Mucosa of rectum (tissue), 2 donors: ENCODE measurements at regions not wholly inside any gene's neighbourhood (a gene's known extent, or its start where the extent isn't known, plus 50 kb on each side); places are given as distances from the start of the nearest gene placed in this dataset.
A peak's percentile ranks its signal among the peaks of the same experiment; 100 is the strongest.

Experiments
- H3K27ac ChIP-seq, 2 donors: one replicate each; pipeline ENCODE4 v1.7.0; 2013; ENCODE audit warnings: inconsistent platforms in 2 of 2, low read depth in 2 of 2, low read length in 2 of 2
- H3K27me3 ChIP-seq, 2 donors: one replicate each; pipeline ENCODE4 v1.7.0; 2013; ENCODE audit warnings: low read length in 2 of 2; ENCODE audit not compliant: control insufficient read depth in 2 of 2, insufficient read depth in 2 of 2
- H3K36me3 ChIP-seq, 2 donors: one replicate each; pipeline ENCODE4 v1.7.0; 2013; ENCODE audit warnings: low read length in 2 of 2; ENCODE audit not compliant: control insufficient read depth in 2 of 2, insufficient read depth in 2 of 2
- H3K4me1 ChIP-seq, 2 donors: one replicate each; pipeline ENCODE4 v1.7.0; 2013; ENCODE audit warnings: low read length in 2 of 2, mild to moderate bottlenecking in 1 of 2; ENCODE audit not compliant: control insufficient read depth in 2 of 2, insufficient read depth in 2 of 2
- H3K4me3 ChIP-seq, 2 donors: one replicate each; pipeline ENCODE4 v1.7.0; 2013; ENCODE audit warnings: low read length in 2 of 2
- H3K9ac ChIP-seq, 2 donors: one replicate each; pipeline ENCODE4 v1.7.0; 2013; ENCODE audit warnings: low read length in 2 of 2, low read depth in 1 of 2, mild to moderate bottlenecking in 1 of 2
- H3K9me3 ChIP-seq, 2 donors: one replicate each; pipeline ENCODE4 v1.7.0; 2013; ENCODE audit warnings: low read length in 2 of 2; ENCODE audit not compliant: control insufficient read depth in 2 of 2
- donor health status: healthy.
- donor health status: Normal muscosa, but diverticular disease.

DNA sequence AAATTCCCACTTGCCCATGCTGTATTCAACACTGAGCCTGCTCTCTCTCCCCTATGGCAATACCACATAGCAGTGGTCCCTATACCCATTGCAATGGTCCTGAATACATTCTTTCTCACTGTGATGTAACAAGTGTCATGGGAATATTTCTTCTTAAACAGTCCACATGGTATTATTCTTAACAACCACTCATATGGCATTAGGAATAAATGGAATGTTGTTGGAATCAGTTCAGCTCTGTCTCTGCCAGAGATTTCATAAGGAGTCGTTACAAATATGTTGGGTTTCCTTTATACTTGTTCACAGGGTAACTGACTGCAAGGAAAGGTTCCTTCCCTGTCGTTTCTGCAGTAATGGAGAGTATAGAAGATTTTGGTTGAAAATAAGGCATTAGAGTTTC, 128.3 kb upstream of the SPATA13 start:
- H3K4me3 ChIP-seq: no peak overlapping the region
- H3K9me3 ChIP-seq: no peaks in the 10 kb centered on the region
- H3K27me3 ChIP-seq: no peaks in the 10 kb centered on the region
- no peak overlapping the region for H3K9ac ChIP-seq
- peaks cover 0 to 4% of the 10 kb centered on the region in 2 donors for H3K4me1 ChIP-seq
- H3K36me3 ChIP-seq: no peaks in the 10 kb centered on the region
- H3K27ac ChIP-seq: no peak overlapping the region

DNA sequence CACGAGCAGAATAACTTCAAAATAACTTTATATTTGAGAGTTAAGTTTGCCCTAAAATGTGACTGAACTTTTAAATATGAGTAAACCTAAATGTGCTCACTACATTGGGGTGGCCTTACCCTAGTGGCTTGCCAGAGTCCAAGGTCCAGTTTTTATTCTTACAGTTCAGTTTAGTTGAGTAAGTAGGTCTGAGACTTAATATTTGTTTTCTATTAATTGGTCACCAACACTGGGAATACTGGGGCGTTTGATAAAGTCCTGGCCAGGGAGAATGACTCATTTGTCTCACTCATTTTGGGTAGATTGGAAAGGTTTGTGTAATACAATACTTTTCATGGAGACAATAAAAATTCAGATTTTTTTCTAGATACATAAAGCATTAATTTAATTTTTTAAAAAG, 127.8 kb upstream of the SPATA13 start:
- H3K4me1 ChIP-seq: peaks cover 0 to 4% of the 10 kb centered on the region in 2 donors
- H3K27me3 ChIP-seq: no peaks in the 10 kb centered on the region
- no peaks in the 10 kb centered on the region for H3K9me3 ChIP-seq
- no peak overlapping the region for H3K9ac ChIP-seq
- no peak overlapping the region for H3K27ac ChIP-seq
- no peak overlapping the region for H3K4me3 ChIP-seq
- no peaks in the 10 kb centered on the region for H3K36me3 ChIP-seq

- peak overlapping the region in 1 of 2 donors; percentile 46 for H3K27ac ChIP-seq
- H3K27me3 ChIP-seq: no peaks in the 10 kb centered on the region
- H3K4me3 ChIP-seq: no peak overlapping the region
- peaks cover 0 to 4% of the 10 kb centered on the region in 2 donors for H3K4me1 ChIP-seq
- no peaks in the 10 kb centered on the region for H3K36me3 ChIP-seq
- no peaks in the 10 kb centered on the region for H3K9me3 ChIP-seq
- H3K9ac ChIP-seq: no peak overlapping the region
Observed at GRCh38 chr13:24033527-24034302, 126.8 kb upstream of the SPATA13 start.

- no peaks in the 10 kb centered on the region for H3K27me3 ChIP-seq
- no peak overlapping the region for H3K4me3 ChIP-seq
- no peaks in the 10 kb centered on the region for H3K36me3 ChIP-seq
- no peaks in the 10 kb centered on the region for H3K9me3 ChIP-seq
- H3K9ac ChIP-seq: no peak overlapping the region
- no peak overlapping the region for H3K27ac ChIP-seq
- H3K4me1 ChIP-seq: peaks cover 0 to 4% of the 10 kb centered on the region in 2 donors
Observed at GRCh38 chr13:24035411-24035810, 125.1 kb upstream of the SPATA13 start.

DNA sequence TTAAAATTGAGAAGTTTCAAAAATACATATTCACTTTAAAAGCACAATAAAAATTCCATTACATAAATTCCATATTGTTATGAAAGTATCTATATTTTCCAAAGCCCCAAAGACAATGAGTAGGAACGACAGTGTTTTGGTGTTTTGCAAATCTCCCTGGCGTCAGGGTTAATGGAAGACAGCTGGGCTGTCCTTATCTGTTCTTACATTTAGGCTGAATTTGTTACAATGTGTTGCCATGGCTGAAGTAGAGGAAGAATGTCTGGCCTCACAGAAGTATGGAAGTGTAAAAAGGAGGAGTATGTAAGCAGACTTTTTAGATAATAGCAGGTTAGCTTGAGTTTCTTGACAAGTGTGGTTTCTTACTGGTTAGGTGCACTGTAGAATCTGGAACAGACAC, 124.4 kb upstream of the SPATA13 start:
- H3K9ac ChIP-seq: no peak overlapping the region
- no peak overlapping the region for H3K4me3 ChIP-seq
- H3K9me3 ChIP-seq: no peaks in the 10 kb centered on the region
- no peak overlapping the region for H3K27ac ChIP-seq
- peaks cover 0 to 4% of the 10 kb centered on the region in 2 donors for H3K4me1 ChIP-seq
- no peaks in the 10 kb centered on the region for H3K36me3 ChIP-seq
- H3K27me3 ChIP-seq: no peaks in the 10 kb centered on the region

GRCh38 chr13:24038405-24038804, 122.1 kb upstream of the SPATA13 start:
- H3K4me3 ChIP-seq: no peak overlapping the region
- no peak overlapping the region for H3K9ac ChIP-seq
- H3K27ac ChIP-seq: peak overlapping the region in 1 of 2 donors; percentile 28
- no peaks in the 10 kb centered on the region for H3K27me3 ChIP-seq
- no peaks in the 10 kb centered on the region for H3K9me3 ChIP-seq
- H3K36me3 ChIP-seq: no peaks in the 10 kb centered on the region
- peaks cover 0 to 3% of the 10 kb centered on the region in 2 donors for H3K4me1 ChIP-seq

DNA sequence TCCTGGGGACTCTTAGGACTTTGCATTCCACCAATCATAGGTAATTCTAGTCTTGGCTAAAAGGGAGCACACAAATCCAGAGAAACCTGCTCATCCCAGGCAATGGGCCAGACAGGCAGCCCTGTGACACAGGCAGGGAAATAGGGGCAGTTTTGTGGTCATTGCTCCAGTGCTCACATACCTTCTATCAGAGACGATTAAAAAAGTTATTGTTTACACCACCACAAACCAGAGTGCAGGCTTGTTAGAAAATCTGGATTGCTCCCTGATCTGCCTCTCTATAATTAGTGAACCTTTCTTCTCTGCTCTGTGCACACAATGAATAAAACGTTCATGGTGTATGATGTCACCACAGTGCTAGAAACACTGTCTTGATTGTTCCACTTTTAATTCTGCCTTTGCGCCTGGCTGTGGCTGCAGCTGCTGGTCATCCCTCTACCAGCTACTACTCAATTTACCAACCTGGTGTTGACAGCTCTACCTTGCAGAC, 121.6 kb upstream of the SPATA13 start:
- no peaks in the 10 kb centered on the region for H3K4me1 ChIP-seq
- no peaks in the 10 kb centered on the region for H3K36me3 ChIP-seq
- peak overlapping the region in 1 of 2 donors; percentile 28 for H3K27ac ChIP-seq
- no peaks in the 10 kb centered on the region for H3K9me3 ChIP-seq
- no peaks in the 10 kb centered on the region for H3K27me3 ChIP-seq
- no peak overlapping the region for H3K4me3 ChIP-seq
- no peak overlapping the region for H3K9ac ChIP-seq

GRCh38 chr13:24039621-24040475, 120.7 kb upstream of the SPATA13 start:
- Histone ChIP-seq H3K4me1 (no peaks in the 10 kb centered on the region), H3K27me3 (no peaks in the 10 kb centered on the region), H3K9me3 (no peaks in the 10 kb centered on the region), H3K27ac (no peak overlapping the region), H3K36me3 (no peaks in the 10 kb centered on the region), H3K4me3 (no peak overlapping the region), H3K9ac (no peak overlapping the region)

DNA sequence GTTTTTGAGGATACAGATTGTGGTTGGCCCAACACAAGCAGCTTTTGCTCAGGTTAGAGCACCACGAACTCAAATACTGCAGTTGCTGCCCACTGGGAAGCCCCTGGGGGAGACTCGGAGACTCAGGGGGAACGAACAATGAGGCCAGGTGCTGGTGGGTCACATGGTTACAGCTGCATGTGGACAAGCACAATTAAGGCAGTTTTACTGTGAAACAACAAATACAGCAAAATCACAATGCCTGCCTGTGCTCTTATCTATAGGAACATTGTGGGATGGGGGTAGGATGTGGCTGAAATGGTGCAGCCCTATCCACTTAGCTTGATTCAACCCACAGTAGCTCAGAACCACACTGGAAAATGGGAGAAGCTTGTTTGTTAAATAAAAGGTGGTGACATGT, 119.7 kb upstream of the SPATA13 start:
- Histone ChIP-seq H3K27ac (no peak overlapping the region), H3K27me3 (no peaks in the 10 kb centered on the region), H3K36me3 (no peaks in the 10 kb centered on the region), H3K4me1 (no peaks in the 10 kb centered on the region), H3K9ac (no peak overlapping the region), H3K4me3 (no peak overlapping the region), H3K9me3 (no peaks in the 10 kb centered on the region)

- no peaks in the 10 kb centered on the region for H3K27me3 ChIP-seq
- no peak overlapping the region for H3K27ac ChIP-seq
- H3K36me3 ChIP-seq: no peaks in the 10 kb centered on the region
Observed at GRCh38 chr13:24041651-24042225, 118.8 kb upstream of the SPATA13 start.

More at GRCh38 chr13:24041651-24042225, 118.8 kb upstream of the SPATA13 start:
- Histone ChIP-seq H3K9ac (no peak overlapping the region), H3K4me3 (no peak overlapping the region), H3K4me1 (no peaks in the 10 kb centered on the region), H3K9me3 (peaks cover 0 to 5% of the 10 kb centered on the region in 2 donors)
